ENCODE measurements at regions not wholly inside any gene's neighbourhood (a gene's known extent, or its start where the extent isn't known, plus 50 kb on each side); places are given as distances from the start of the nearest gene placed in this dataset.
"Not testable (repeated sequence)": the region's sequence is repeated elsewhere in the genome, so short reads cannot be mapped to it uniquely, and the experiment has no call there.

- not testable (repeated sequence) for DNase-seq
Measured at GRCh38 chr16:18148132-18148531, 188.4 kb downstream of the NPIPA8 start.

- DNase-seq, result not testable (repeated sequence)
Measured at GRCh38 chr16:18146601-18147142, 189.9 kb downstream of the NPIPA8 start.

- DNase-seq, result not testable (repeated sequence)
Measured at GRCh38 chr16:18142066-18142465, 194.5 kb downstream of the NPIPA8 start.

GRCh38 chr16:18136288-18136687 is 200.2 kb downstream of the NPIPA8 start:
- DNase-seq, result not testable (repeated sequence)

- DNase-seq, result not testable (repeated sequence)
Measured at GRCh38 chr16:18135024-18135423, 201.5 kb downstream of the NPIPA8 start.

- not testable (repeated sequence) for DNase-seq
Measured at GRCh38 chr16:18131587-18131986, 204.9 kb downstream of the NPIPA8 start.

- not testable (repeated sequence) for DNase-seq
Measured at GRCh38 chr16:18130478-18131120, 205.9 kb downstream of the NPIPA8 start.

GRCh38 chr16:18127033-18127432 is 209.5 kb downstream of the NPIPA8 start:
- not testable (repeated sequence) for DNase-seq

- not testable (repeated sequence) for DNase-seq
Measured at GRCh38 chr16:18119092-18119491, 217.4 kb downstream of the NPIPA8 start.

GRCh38 chr16:18118684-18119083 is 217.9 kb downstream of the NPIPA8 start:
- not testable (repeated sequence) for DNase-seq

GRCh38 chr16:18118071-18118470 is 218.5 kb downstream of the NPIPA8 start:
- not testable (repeated sequence) for DNase-seq

- not testable (repeated sequence) for DNase-seq
Measured at GRCh38 chr16:18104412-18104811, 232.1 kb downstream of the NPIPA8 start.

- not testable (repeated sequence) for DNase-seq
Measured at GRCh38 chr16:18101077-18101476, 235.5 kb downstream of the NPIPA8 start.

GRCh38 chr16:18092605-18093004 is 243.9 kb downstream of the NPIPA8 start:
- not testable (repeated sequence) for DNase-seq

GRCh38 chr16:18080658-18081363 is 255.7 kb downstream of the NPIPA8 start:
- not testable (repeated sequence) for DNase-seq

GRCh38 chr16:18077910-18078309 is 258.6 kb downstream of the NPIPA8 start:
- not testable (repeated sequence) for DNase-seq

- DNase-seq, result no peak
Measured at GRCh38 chr16:18072161-18072560, 264.4 kb downstream of the NPIPA8 start.

- DNase-seq, result no peak
Measured at GRCh38 chr16:18069683-18070082, 266.9 kb downstream of the NPIPA8 start.

GRCh38 chr16:18068477-18068876 is 268.1 kb downstream of the NPIPA8 start:
- DNase-seq, result no peak

- no peak for DNase-seq
Measured at GRCh38 chr16:18062713-18063112, 273.8 kb downstream of the NPIPA8 start.

- DNase-seq, result no peak
Measured at GRCh38 chr16:18060351-18060750, 276.2 kb downstream of the NPIPA8 start.

GRCh38 chr16:18059577-18059976 is 277.0 kb downstream of the NPIPA8 start:
- no peak for DNase-seq

- DNase-seq, result no peak
Measured at GRCh38 chr16:18059089-18059488, 277.4 kb downstream of the NPIPA8 start.

- no peak for DNase-seq
Measured at GRCh38 chr16:18055411-18055916, 281.1 kb downstream of the NPIPA8 start.

All from activated naive CD4-positive, alpha-beta T cell (primary cell).